Smooth muscle cell (in vitro differentiated cells): ENCODE measurements at regions not wholly inside any gene's neighbourhood (a gene's known extent, or its start where the extent isn't known, plus 50 kb on each side); places are given as distances from the start of the nearest gene placed in this dataset. TPM values are rescaled to one million over a fixed set of nuclear protein-coding genes. Genes with fewer than 3 reads are reported as not detected.

Experiments used
- DNase-seq: peaks from one replicate; lab custom pipeline; 2025; ENCODE audit not compliant: unreplicated experiment; lab: John Stamatoyannopoulos, UW
- H2AFZ ChIP-seq: fragments of 200-600 bp; sonication (generic); 2 replicates; pipeline ENCODE4 v1.6.0; 2016; ENCODE audit warnings: antibody characterized with exemption, low read depth, mild to moderate bottlenecking
- H3F3A ChIP-seq: fragments of 200-600 bp; sonication (generic); 2 replicates; pipeline ENCODE4 v1.6.0; 2017; ENCODE audit warnings: antibody characterized with exemption, low read depth
- H3K27ac ChIP-seq: fragments of 200-600 bp; sonication (generic); 2 replicates; pipeline ENCODE4 v1.5.1; 2016; ENCODE audit warnings: low read depth, mild to moderate bottlenecking
- H3K27me3 ChIP-seq: fragments of 200-600 bp; sonication (generic); 2 replicates; pipeline ENCODE4 v1.6.1; 2016; ENCODE audit warnings: low read depth, mild to moderate bottlenecking
- H3K36me3 ChIP-seq: fragments of 200-600 bp; sonication (generic); 2 replicates; pipeline ENCODE4 v1.5.1; 2016; ENCODE audit warnings: low read depth
- H3K4me1 ChIP-seq: fragments of 200-600 bp; sonication (generic); 2 replicates; pipeline ENCODE4 v1.5.1; 2016; ENCODE audit warnings: low read depth
- H3K4me2 ChIP-seq: fragments of 200-600 bp; sonication (generic); 2 replicates; pipeline ENCODE4 v1.6.0; 2016; ENCODE audit warnings: mild to moderate bottlenecking
- H3K4me3 ChIP-seq: fragments of 200-600 bp; sonication (generic); 2 replicates; pipeline ENCODE4 v1.5.1; 2016; ENCODE audit warnings: mild to moderate bottlenecking
- H3K79me2 ChIP-seq: fragments of 200-600 bp; sonication (generic); 2 replicates; pipeline ENCODE4 v1.6.0; 2016; ENCODE audit warnings: low read depth, mild to moderate bottlenecking
- H3K9ac ChIP-seq: fragments of 200-600 bp; sonication (generic); 2 replicates; pipeline ENCODE4 v1.6.0; 2016; ENCODE audit warnings: low read depth
- H3K9me3 ChIP-seq: fragments of 200-600 bp; sonication (generic); replicated peaks from 2 replicates; pipeline ENCODE4 v1.5.1; 2016; ENCODE audit warnings: low read depth
- H4K20me1 ChIP-seq: fragments of 200-600 bp; sonication (generic); 2 replicates; pipeline ENCODE4 v1.6.0; 2016; ENCODE audit warnings: low read depth
- WGBS: methylation state at CpG from one replicate; pipeline ENCODE4 v1.1.7; 2016; ENCODE audit warnings: low lambda C conversion rate; 5-methylcytosine and 5-hydroxymethylcytosine counted together
- small RNA-seq: library from RNA; depleted of rRNA; stranded (forward); fragments of <200 nt; gene quantifications from one replicate; pipeline ENCODE3, GENCODE V24; 2014
- TF ChIP-seq, protein P1 (sequence below): fragments of 200-600 bp; sonication (generic); IDR thresholded peaks from 2 replicates; pipeline ENCODE4 v1.5.1; 2017; ENCODE audit warnings: borderline replicate concordance, mild to moderate bottlenecking, antibody characterized with exemption; ENCODE audit not compliant: insufficient read depth, poor library complexity, severe bottlenecking

DNA sequence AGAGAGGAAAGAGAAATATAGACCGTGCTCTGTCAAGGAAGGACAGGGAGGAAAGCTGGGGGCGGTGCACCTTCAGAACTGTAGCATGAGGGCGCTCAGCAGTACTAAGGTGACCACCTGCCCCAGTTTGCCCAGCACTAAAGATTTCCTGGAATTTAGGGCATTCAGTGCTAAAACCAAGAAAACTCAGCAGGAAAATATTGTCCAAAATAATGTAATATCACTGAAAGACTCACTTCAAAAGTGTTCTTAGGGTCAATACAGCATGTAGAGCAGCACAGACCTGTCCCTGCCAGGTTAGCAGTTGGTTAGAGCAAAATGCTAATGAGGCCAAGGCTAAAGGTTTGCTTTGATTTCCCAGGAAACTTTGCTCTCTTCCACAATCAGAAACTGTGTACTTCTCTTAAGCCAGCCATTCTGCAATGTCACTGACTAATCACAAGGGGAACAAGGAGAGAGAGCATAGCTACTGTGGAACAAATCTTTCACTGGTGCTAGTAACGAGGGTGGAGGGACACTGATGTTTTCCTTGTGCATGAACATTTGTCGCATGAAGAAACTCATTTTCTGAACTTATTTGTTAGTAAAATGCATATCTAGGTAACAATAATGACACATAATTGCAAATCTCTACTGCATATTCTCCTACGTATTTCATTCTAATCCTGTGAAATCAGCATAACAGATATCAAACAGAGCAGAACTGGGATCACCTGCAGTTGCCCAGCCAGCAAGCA, 53.0 kb upstream of the GRAMD2B start:
- Histone ChIP-seq H3K4me1 (peaks cover 31% of the 10 kb centered on the region), H3K4me2 (peak overlapping the region; percentile 27), H4K20me1 (no peaks in the 10 kb centered on the region), H3K9ac (peak overlapping the region; percentile 13), H3K36me3 (no peaks in the 10 kb centered on the region), H3K27ac (peak overlapping the region; percentile 48), H3K27me3 (no peaks in the 10 kb centered on the region), H3K9me3 (no peaks in the 10 kb centered on the region), H3F3A (peaks cover 6% of the 10 kb centered on the region), H3K4me3 (peak overlapping the region; percentile 16), H2AFZ (peak overlapping the region; percentile 20), H3K79me2 (no peaks in the 10 kb centered on the region)
- DNase-seq: no peak
- WGBS: 68% methylated on average over 6 of the region's 6 CpGs
- TF ChIP-seq, protein P1, sequence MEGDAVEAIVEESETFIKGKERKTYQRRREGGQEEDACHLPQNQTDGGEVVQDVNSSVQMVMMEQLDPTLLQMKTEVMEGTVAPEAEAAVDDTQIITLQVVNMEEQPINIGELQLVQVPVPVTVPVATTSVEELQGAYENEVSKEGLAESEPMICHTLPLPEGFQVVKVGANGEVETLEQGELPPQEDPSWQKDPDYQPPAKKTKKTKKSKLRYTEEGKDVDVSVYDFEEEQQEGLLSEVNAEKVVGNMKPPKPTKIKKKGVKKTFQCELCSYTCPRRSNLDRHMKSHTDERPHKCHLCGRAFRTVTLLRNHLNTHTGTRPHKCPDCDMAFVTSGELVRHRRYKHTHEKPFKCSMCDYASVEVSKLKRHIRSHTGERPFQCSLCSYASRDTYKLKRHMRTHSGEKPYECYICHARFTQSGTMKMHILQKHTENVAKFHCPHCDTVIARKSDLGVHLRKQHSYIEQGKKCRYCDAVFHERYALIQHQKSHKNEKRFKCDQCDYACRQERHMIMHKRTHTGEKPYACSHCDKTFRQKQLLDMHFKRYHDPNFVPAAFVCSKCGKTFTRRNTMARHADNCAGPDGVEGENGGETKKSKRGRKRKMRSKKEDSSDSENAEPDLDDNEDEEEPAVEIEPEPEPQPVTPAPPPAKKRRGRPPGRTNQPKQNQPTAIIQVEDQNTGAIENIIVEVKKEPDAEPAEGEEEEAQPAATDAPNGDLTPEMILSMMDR: no peak

DNA sequence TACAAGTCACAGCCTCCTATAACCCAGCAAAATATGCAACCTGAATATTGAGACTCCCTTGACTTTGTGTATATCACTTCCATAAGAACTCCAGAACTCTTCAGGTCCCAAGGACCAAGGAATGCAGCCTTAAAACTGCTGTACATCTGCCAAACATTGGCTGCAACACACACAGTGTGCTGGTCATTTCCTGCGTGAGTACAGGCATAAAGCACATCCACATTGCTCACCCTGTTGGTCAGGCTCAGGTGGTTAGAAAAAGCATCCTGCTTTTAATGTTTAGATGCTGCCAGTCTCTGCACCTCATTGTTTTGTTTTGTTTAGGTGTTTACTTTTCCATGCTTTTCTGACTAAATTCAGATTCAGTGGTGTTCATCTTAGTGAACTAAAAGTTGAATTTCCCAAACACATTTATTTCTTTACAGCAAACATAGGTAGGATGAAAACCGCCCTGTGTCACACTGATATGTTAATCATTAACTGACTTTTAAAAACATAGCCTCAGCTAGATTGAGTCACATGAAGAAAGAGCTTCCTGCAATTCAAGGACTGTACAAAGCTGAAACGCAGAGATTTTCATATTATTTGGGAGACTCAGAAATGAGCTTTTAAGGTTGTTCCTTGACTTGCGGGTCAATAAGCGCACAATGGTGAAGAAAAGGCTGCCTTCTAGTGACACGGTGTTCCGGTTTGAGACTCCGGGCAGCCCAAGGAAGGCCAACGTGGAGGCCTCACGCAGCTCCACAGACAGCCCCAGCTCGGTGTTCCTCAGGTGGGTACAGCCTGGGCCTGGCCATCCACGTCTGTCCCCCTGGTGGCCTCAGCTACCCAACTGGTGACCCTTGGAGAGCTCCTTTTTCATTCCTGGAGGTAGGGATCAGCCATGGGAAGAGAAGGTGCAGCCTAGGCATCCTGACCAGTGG, 52.2 kb upstream of the GRAMD2B start:
- Histone ChIP-seq H3F3A (peaks cover 6% of the 10 kb centered on the region), H3K79me2 (no peaks in the 10 kb centered on the region), H2AFZ (peak overlapping the region; percentile 20), H3K9ac (no peak overlapping the region), H3K9me3 (no peaks in the 10 kb centered on the region), H3K4me3 (peak overlapping the region; percentile 33), H3K27me3 (no peaks in the 10 kb centered on the region), H3K36me3 (no peaks in the 10 kb centered on the region), H3K4me1 (peaks cover 28% of the 10 kb centered on the region), H3K27ac (peak overlapping the region; percentile 48), H3K4me2 (no peak overlapping the region), H4K20me1 (no peaks in the 10 kb centered on the region)
- 93% methylated on average over 12 of the region's 12 CpGs for WGBS
- TF ChIP-seq, protein P1: no peak
- no peak for DNase-seq

DNA sequence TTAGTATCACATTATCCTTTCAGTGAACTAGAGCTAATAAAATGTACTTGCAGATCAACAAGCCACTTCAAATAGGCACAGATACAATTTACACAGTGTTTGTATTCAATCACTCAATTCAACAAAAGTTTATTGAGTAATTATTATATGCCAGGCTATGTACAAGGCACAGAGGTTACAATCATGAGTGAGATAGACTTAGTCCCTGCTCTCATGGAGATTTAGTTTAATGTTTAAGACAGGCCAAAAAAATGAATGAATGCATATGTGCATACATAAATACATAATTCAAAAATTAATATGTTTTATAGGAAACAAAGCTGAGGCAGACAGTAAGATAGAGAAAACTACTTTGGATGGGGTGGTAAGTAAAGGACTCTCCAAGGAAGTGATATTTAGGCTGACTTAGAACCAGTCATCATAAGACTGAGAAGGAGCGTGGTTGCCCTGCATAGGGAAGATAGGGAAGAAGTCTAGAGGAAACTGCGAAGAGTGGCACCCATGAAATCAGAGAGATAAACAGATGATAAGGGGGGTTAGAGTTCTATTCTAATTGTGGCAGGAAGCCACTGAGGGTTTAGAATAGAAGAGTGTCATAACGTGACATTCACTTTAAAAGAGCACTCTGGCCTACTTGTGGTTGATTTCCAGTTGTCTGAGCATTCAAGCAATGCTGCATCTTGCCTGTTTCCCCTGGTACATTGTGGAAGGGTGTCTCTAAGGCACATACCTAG, 49.7 kb upstream of the GRAMD2B start:
- no peaks in the 10 kb centered on the region for H3K27me3 ChIP-seq
- peaks cover 6% of the 10 kb centered on the region for H3F3A ChIP-seq
- H3K4me2 ChIP-seq: peak overlapping the region; percentile 3
- no peak overlapping the region for H2AFZ ChIP-seq
- no peaks in the 10 kb centered on the region for H4K20me1 ChIP-seq
- no peaks in the 10 kb centered on the region for H3K9me3 ChIP-seq
- H3K4me1 ChIP-seq: peaks cover 22% of the 10 kb centered on the region
- no peaks in the 10 kb centered on the region for H3K36me3 ChIP-seq
- peak overlapping the region; percentile 30 for H3K9ac ChIP-seq
- TF ChIP-seq, protein P1: no peak
- no peaks in the 10 kb centered on the region for H3K79me2 ChIP-seq
- WGBS: 40% methylated on average over 3 of the region's 3 CpGs
- DNase-seq: no peak
- peak overlapping the region; percentile 91 for H3K27ac ChIP-seq
- H3K4me3 ChIP-seq: peak overlapping the region; percentile 33

Small RNA genes in the stretch of these regions (small RNA-seq; reads per million reads assigned to genes)
- gene HMGB1P22: not detected
- not detected for gene RN7SKP117
